GM23248 (cell line): ENCODE measurements at regions not wholly inside any gene's neighbourhood (a gene's known extent, or its start where the extent isn't known, plus 50 kb on each side); places are given as distances from the start of the nearest gene placed in this dataset.

Experiments used
- EZH2 ChIP-seq: fragments of 200-600 bp; sonication (generic); IDR thresholded peaks from 2 replicates; pipeline ENCODE4 v1.6.1; 2018; ENCODE audit warnings: antibody characterized with exemption, mild to moderate bottlenecking; ENCODE audit not compliant: insufficient read depth, poor library complexity, severe bottlenecking
- EZH2phosphoT487 ChIP-seq: fragments of 200-600 bp; sonication (generic); IDR thresholded peaks from 2 replicates; pipeline ENCODE4 v1.6.1; 2018; ENCODE audit warnings: antibody characterized with exemption, moderate library complexity, mild to moderate bottlenecking, low read depth; ENCODE audit not compliant: insufficient read depth

GRCh38 chr3:144112437-144112836 lies 140.8 kb downstream of the DIPK2A start:
- TF ChIP-seq EZH2, result no peak
- TF ChIP-seq EZH2phosphoT487, result no peak
